CD4-positive, alpha-beta memory T cell (primary cell): ENCODE measurements at regions not wholly inside any gene's neighbourhood (a gene's known extent, or its start where the extent isn't known, plus 50 kb on each side); places are given as distances from the start of the nearest gene placed in this dataset.
"Not testable (repeated sequence)": the region's sequence is repeated elsewhere in the genome, so short reads cannot be mapped to it uniquely, and the experiment has no call there.

ENCODE experiments used
- CTCF ChIA-PET: fragments of 350-600 bp; sonication (Branson Sonifier 250); formaldehyde crosslinking; loops from one replicate; lab custom pipeline; 2021; ENCODE audit warnings: inconsistent platforms; ENCODE audit not compliant: partially characterized antibody; lab: Charles Lee
- POLR2A ChIA-PET: fragments of 350-600 bp; sonication (Branson Sonifier 250); formaldehyde crosslinking; loops from one replicate; lab custom pipeline; 2021; ENCODE audit not compliant: partially characterized antibody; lab: Charles Lee
- DNase-seq, 5 donors: peaks; one replicate each; pipeline versions ENCODE4 v3.0.0 to v3.0.0-alpha.2; 2020 to 2022; ENCODE audit warnings: mixed read lengths in 1 of 5
- H3K27ac ChIP-seq: one replicate; pipeline ENCODE4 v1.7.0; 2013; ENCODE audit warnings: low read depth, low read length
- H3K27me3 ChIP-seq: 2 replicates; pipeline ENCODE4 v1.7.0; 2013; ENCODE audit warnings: mild to moderate bottlenecking, low read length, moderate library complexity; ENCODE audit not compliant: insufficient read depth
- H3K36me3 ChIP-seq: 2 replicates; pipeline ENCODE4 v1.7.0; 2013; ENCODE audit warnings: mild to moderate bottlenecking, low read length, moderate library complexity; ENCODE audit not compliant: insufficient read depth
- H3K4me1 ChIP-seq: 2 replicates; pipeline ENCODE4 v1.7.0; 2013; ENCODE audit warnings: mild to moderate bottlenecking, low read length, moderate library complexity; ENCODE audit not compliant: insufficient read depth
- H3K4me3 ChIP-seq, 2 donors: one replicate each; pipeline ENCODE4 v1.7.0; 2013; ENCODE audit warnings: low read length in 2 of 2, mild to moderate bottlenecking in 1 of 2
- H3K9me3 ChIP-seq, 2 donors: one replicate each; pipeline ENCODE4 v1.7.0; 2013; ENCODE audit warnings: low read length in 2 of 2, control low read depth in 1 of 2; ENCODE audit not compliant: control insufficient read depth in 1 of 2
- H3K27ac Mint-ChIP-seq, 7 donors: one replicate each; pipeline ENCODE4 v1.8.0; 2020 to 2021; ENCODE audit warnings: mixed read lengths in 7 of 7, mild to moderate bottlenecking in 6 of 7, inconsistent platforms in 3 of 7, moderate library complexity in 3 of 7
- H3K27me3 Mint-ChIP-seq, 2 donors: one replicate each; pipeline ENCODE4 v1.8.0; 2020 to 2021; ENCODE audit warnings: mixed read lengths in 2 of 2
- H3K36me3 Mint-ChIP-seq, 2 donors: one replicate each; pipeline ENCODE4 v1.8.0; 2020 to 2021; ENCODE audit warnings: mixed read lengths in 2 of 2, inconsistent platforms in 1 of 2, mild to moderate bottlenecking in 1 of 2
- H3K4me1 Mint-ChIP-seq, 4 donors: one replicate each; pipeline ENCODE4 v1.8.0; 2020 to 2021; ENCODE audit warnings: mixed read lengths in 4 of 4, mild to moderate bottlenecking in 1 of 4
- H3K4me3 Mint-ChIP-seq, 8 donors: one replicate each; pipeline ENCODE4 v1.8.0; 2020 to 2021; ENCODE audit warnings: mixed read lengths in 8 of 8, mild to moderate bottlenecking in 7 of 8, moderate library complexity in 6 of 8, inconsistent platforms in 3 of 8
- H3K9me3 Mint-ChIP-seq, 8 donors: one replicate each; pipeline ENCODE4 v1.8.0; 2020 to 2021; ENCODE audit warnings: mixed read lengths in 8 of 8, mild to moderate bottlenecking in 5 of 8, inconsistent platforms in 3 of 8, moderate library complexity in 1 of 8
- intact Hi-C: fragments of 100-400 bp; cut with micrococcal nuclease; formaldehyde crosslinking; loops from one replicate; pipeline ENCODE4 v1.15.1; 2023

GRCh38 chr6:26811486-26812116 is 152.1 kb upstream of the ZNF322 start:
- H3K4me1 Mint-ChIP-seq, CTCF ChIA-PET: not testable (repeated sequence)

GRCh38 chr6:26818640-26819225 is 159.2 kb upstream of the ZNF322 start:
- CTCF ChIA-PET, intact Hi-C loops, H3K4me1 Mint-ChIP-seq, H3K36me3 ChIP-seq, H3K9me3 ChIP-seq, H3K36me3 Mint-ChIP-seq, H3K27ac ChIP-seq, H3K4me3 ChIP-seq, H3K27ac Mint-ChIP-seq, H3K4me3 Mint-ChIP-seq, H3K4me1 ChIP-seq, DNase-seq, H3K9me3 Mint-ChIP-seq, POLR2A ChIA-PET, H3K27me3 ChIP-seq, H3K27me3 Mint-ChIP-seq: not testable (repeated sequence)

More at GRCh38 chr6:26811486-26812116, 152.1 kb upstream of the ZNF322 start:
- H3K27me3 Mint-ChIP-seq, H3K36me3 ChIP-seq, H3K4me3 Mint-ChIP-seq, H3K27ac ChIP-seq, POLR2A ChIA-PET, DNase-seq, H3K9me3 ChIP-seq, H3K4me3 ChIP-seq, H3K27ac Mint-ChIP-seq, H3K4me1 ChIP-seq, H3K9me3 Mint-ChIP-seq, intact Hi-C loops, H3K36me3 Mint-ChIP-seq, H3K27me3 ChIP-seq: not testable (repeated sequence)

GRCh38 chr6:26827965-26828364 is 168.4 kb upstream of the ZNF322 start:
- H3K27me3 Mint-ChIP-seq, H3K27ac ChIP-seq, CTCF ChIA-PET, H3K27me3 ChIP-seq, H3K4me1 Mint-ChIP-seq, H3K4me1 ChIP-seq, DNase-seq, H3K9me3 Mint-ChIP-seq, H3K36me3 Mint-ChIP-seq, intact Hi-C loops, H3K36me3 ChIP-seq, H3K4me3 Mint-ChIP-seq, H3K4me3 ChIP-seq, POLR2A ChIA-PET, H3K27ac Mint-ChIP-seq, H3K9me3 ChIP-seq: not testable (repeated sequence)

- DNase-seq, H3K9me3 ChIP-seq, intact Hi-C loops, H3K9me3 Mint-ChIP-seq, H3K27ac Mint-ChIP-seq, H3K27me3 Mint-ChIP-seq, H3K4me3 Mint-ChIP-seq, H3K4me1 Mint-ChIP-seq, H3K27me3 ChIP-seq, POLR2A ChIA-PET, H3K36me3 ChIP-seq, H3K4me1 ChIP-seq, H3K4me3 ChIP-seq, H3K36me3 Mint-ChIP-seq, CTCF ChIA-PET, H3K27ac ChIP-seq: not testable (repeated sequence)
Observed at GRCh38 chr6:26829480-26829879, 169.9 kb upstream of the ZNF322 start.

GRCh38 chr6:26830992-26831391 is 171.4 kb upstream of the ZNF322 start:
- H3K27ac Mint-ChIP-seq, H3K9me3 Mint-ChIP-seq, H3K4me3 Mint-ChIP-seq, H3K27me3 Mint-ChIP-seq, H3K36me3 ChIP-seq, H3K9me3 ChIP-seq, H3K27ac ChIP-seq, H3K4me1 Mint-ChIP-seq, CTCF ChIA-PET, H3K36me3 Mint-ChIP-seq, POLR2A ChIA-PET, H3K27me3 ChIP-seq, H3K4me1 ChIP-seq, intact Hi-C loops, DNase-seq, H3K4me3 ChIP-seq: not testable (repeated sequence)

- H3K4me3 ChIP-seq, H3K4me1 Mint-ChIP-seq, H3K36me3 Mint-ChIP-seq, H3K27ac ChIP-seq, H3K36me3 ChIP-seq, DNase-seq, H3K27me3 ChIP-seq, H3K9me3 Mint-ChIP-seq, H3K4me1 ChIP-seq, CTCF ChIA-PET, H3K27me3 Mint-ChIP-seq, intact Hi-C loops, H3K4me3 Mint-ChIP-seq, H3K27ac Mint-ChIP-seq, POLR2A ChIA-PET, H3K9me3 ChIP-seq: not testable (repeated sequence)
Observed at GRCh38 chr6:26835707-26836106, 176.2 kb upstream of the ZNF322 start.

- H3K36me3 ChIP-seq, H3K4me1 ChIP-seq, H3K4me3 ChIP-seq, H3K36me3 Mint-ChIP-seq, CTCF ChIA-PET, H3K4me1 Mint-ChIP-seq, H3K9me3 ChIP-seq, H3K27ac Mint-ChIP-seq, H3K4me3 Mint-ChIP-seq, DNase-seq, intact Hi-C loops, H3K27ac ChIP-seq, H3K27me3 Mint-ChIP-seq, H3K27me3 ChIP-seq, POLR2A ChIA-PET, H3K9me3 Mint-ChIP-seq: not testable (repeated sequence)
Observed at GRCh38 chr6:26836657-26837056, 177.1 kb upstream of the ZNF322 start.

- POLR2A ChIA-PET: not testable (repeated sequence)
Observed at GRCh38 chr6:26844823-26845222, 185.3 kb upstream of the ZNF322 start.

More at GRCh38 chr6:26844823-26845222, 185.3 kb upstream of the ZNF322 start:
- H3K27ac ChIP-seq, DNase-seq, intact Hi-C loops, H3K9me3 Mint-ChIP-seq, H3K27me3 Mint-ChIP-seq, H3K9me3 ChIP-seq, H3K36me3 Mint-ChIP-seq, H3K4me1 ChIP-seq, H3K36me3 ChIP-seq, H3K4me3 Mint-ChIP-seq, H3K4me3 ChIP-seq, H3K27ac Mint-ChIP-seq, H3K4me1 Mint-ChIP-seq, CTCF ChIA-PET, H3K27me3 ChIP-seq: not testable (repeated sequence)
